CD14-positive monocyte (primary cell): ENCODE measurements at regions not wholly inside any gene's neighbourhood (a gene's known extent, or its start where the extent isn't known, plus 50 kb on each side); places are given as distances from the start of the nearest gene placed in this dataset.

Source experiments
- DNase-seq, 3 donors: peaks; one replicate each; pipeline ENCODE4 v3.0.0-alpha.2; 2011 to 2022
- H2AFZ ChIP-seq: 2 replicates; pipeline ENCODE4 v1.6.0; 2012; ENCODE audit warnings: mild to moderate bottlenecking, low read depth, low read length, inconsistent platforms; ENCODE audit not compliant: insufficient read depth, poor library complexity, severe bottlenecking
- H3K27ac ChIP-seq, 2 donors: 1 replicate in 1 of 2; 2 replicates in 1 of 2; pipeline ENCODE4 v1.5.1; 2012 to 2013; ENCODE audit warnings: low read length in 2 of 2, control low read depth in 1 of 2, inconsistent platforms in 1 of 2, low read depth in 1 of 2, mild to moderate bottlenecking in 1 of 2
- H3K27me3 ChIP-seq, 2 donors: one replicate each; pipeline versions ENCODE4 v1.6.0 to v1.6.1; 2011 to 2013; ENCODE audit warnings: low read length in 2 of 2; ENCODE audit not compliant: control insufficient read depth in 2 of 2, insufficient read depth in 2 of 2
- H3K36me3 ChIP-seq, 2 donors: replicated peaks in 1 of 2; 1 replicate in 1 of 2; 2 replicates in 1 of 2; pipeline versions ENCODE4 v1.5.1 to v1.6.1; 2012 to 2013; ENCODE audit warnings: low read length in 2 of 2, control low read depth in 1 of 2, inconsistent platforms in 1 of 2, mild to moderate bottlenecking in 1 of 2; ENCODE audit not compliant: insufficient read depth in 2 of 2, control insufficient read depth in 1 of 2
- H3K4me1 ChIP-seq, 2 donors: 1 replicate in 1 of 2; 2 replicates in 1 of 2; pipeline versions ENCODE4 v1.5.1 to v1.6.1; 2012 to 2013; ENCODE audit warnings: low read length in 2 of 2, control low read depth in 1 of 2, inconsistent platforms in 1 of 2, mild to moderate bottlenecking in 1 of 2, moderate library complexity in 1 of 2; ENCODE audit not compliant: insufficient read depth in 2 of 2, control insufficient read depth in 1 of 2
- H3K4me2 ChIP-seq: replicated peaks from 2 replicates; pipeline ENCODE3; 2012; ENCODE audit warnings: low read length, moderate library complexity, mild to moderate bottlenecking; ENCODE audit not compliant: poor library complexity, severe bottlenecking; ENCODE audit errors: extremely low read depth
- H3K4me3 ChIP-seq, 3 experiments: fragments of 200-600 bp in 1 of 3; sonication (generic) in 1 of 3; replicated peaks in 1 of 3; 1 replicate in 2 of 3; 2 replicates in 1 of 3; pipeline ENCODE4 v1.5.1; 2011 to 2013; ENCODE audit warnings: low read length in 3 of 3, mild to moderate bottlenecking in 3 of 3, control low read depth in 2 of 3, low read depth in 2 of 3, inconsistent platforms in 1 of 3, moderate library complexity in 1 of 3
- H3K79me2 ChIP-seq: 2 replicates; pipeline ENCODE4 v1.6.0; 2012; ENCODE audit warnings: mild to moderate bottlenecking, control low read depth, inconsistent platforms, low read length, moderate library complexity; ENCODE audit not compliant: insufficient read depth
- H3K9ac ChIP-seq: 2 replicates; pipeline ENCODE4 v1.6.0; 2017; ENCODE audit warnings: low read length, mild to moderate bottlenecking; ENCODE audit not compliant: insufficient read depth, poor library complexity, severe bottlenecking
- H3K9me3 ChIP-seq, 2 donors: replicated peaks in 1 of 2; 1 replicate in 1 of 2; 2 replicates in 1 of 2; pipeline versions ENCODE4 v1.5.1 to v1.6.1; 2012 to 2013; ENCODE audit warnings: low read length in 2 of 2, control low read depth in 1 of 2; ENCODE audit not compliant: control insufficient read depth in 1 of 2, insufficient read depth in 1 of 2
- H4K20me1 ChIP-seq: 2 replicates; pipeline ENCODE4 v1.6.0; 2012; ENCODE audit warnings: mild to moderate bottlenecking, low read length, control low read depth, moderate library complexity; ENCODE audit not compliant: insufficient read depth
- H3K27ac Mint-ChIP-seq, 7 donors: one replicate each; pipeline ENCODE4 v1.8.0; 2020; ENCODE audit warnings: mild to moderate bottlenecking in 7 of 7, mixed read lengths in 7 of 7, moderate library complexity in 6 of 7, inconsistent platforms in 2 of 7
- H3K27me3 Mint-ChIP-seq, 3 donors: one replicate each; pipeline ENCODE4 v1.8.0; 2021 to 2022; ENCODE audit warnings: low read depth in 3 of 3, mild to moderate bottlenecking in 3 of 3, mixed read lengths in 3 of 3, moderate library complexity in 3 of 3, inconsistent platforms in 1 of 3
- H3K36me3 Mint-ChIP-seq, 2 donors: one replicate each; pipeline ENCODE4 v1.8.0; 2020; ENCODE audit warnings: mixed read lengths in 2 of 2, inconsistent platforms in 1 of 2, mild to moderate bottlenecking in 1 of 2
- H3K4me1 Mint-ChIP-seq: one replicate; pipeline ENCODE4 v1.8.0; 2020; ENCODE audit warnings: mild to moderate bottlenecking, mixed read lengths
- H3K4me3 Mint-ChIP-seq, 2 donors: one replicate each; pipeline ENCODE4 v1.8.0; 2020; ENCODE audit warnings: mild to moderate bottlenecking in 2 of 2, mixed read lengths in 2 of 2, moderate library complexity in 1 of 2
- H3K9me3 Mint-ChIP-seq, 7 donors: one replicate each; pipeline ENCODE4 v1.8.0; 2020 to 2022; ENCODE audit warnings: mixed read lengths in 7 of 7, mild to moderate bottlenecking in 6 of 7, moderate library complexity in 6 of 7, inconsistent platforms in 2 of 7
- CTCF ChIP-seq: fragments of 200-600 bp; IDR thresholded peaks from one replicate; pipeline ENCODE4 v1.8.0; 2022; ENCODE audit warnings: antibody characterized with exemption, mild to moderate bottlenecking
- WGBS: methylation state at CpG from one replicate; pipeline ENCODE4 v1.1.5; 2013; ENCODE audit warnings: missing lambda C conversion rate; ENCODE audit not compliant: insufficient coverage; 5-methylcytosine and 5-hydroxymethylcytosine counted together
- intact Hi-C, 2 donors: fragments of 100-400 bp; cut with micrococcal nuclease; formaldehyde crosslinking; loops; one replicate each; pipeline versions ENCODE4 v1.15.0 to v1.15.1; 2023

DNA sequence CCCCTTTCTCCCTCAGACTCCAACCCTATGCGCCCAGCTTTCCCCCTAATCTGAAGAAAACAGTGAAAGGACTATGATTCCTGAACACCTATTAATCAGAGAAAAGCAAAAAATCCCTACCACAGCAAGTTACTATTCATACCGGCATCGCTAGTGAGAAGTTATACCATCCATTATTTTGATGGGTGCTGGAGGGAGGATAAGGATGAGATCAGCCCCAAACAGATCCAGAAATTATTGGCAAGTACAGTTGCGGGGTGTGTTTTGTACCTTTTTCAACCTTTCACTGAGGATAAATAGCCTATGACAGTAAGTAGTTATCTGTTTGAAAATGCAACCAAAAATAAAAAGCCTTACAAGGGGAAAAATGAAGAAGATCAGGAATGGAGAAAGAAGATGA is 59.9 kb upstream of the ADAMTS9 start:
- H3K27me3 Mint-ChIP-seq = no peaks in the 10 kb centered on the region
- no peaks in the 10 kb centered on the region for H3K4me1 Mint-ChIP-seq
- no peaks in the 10 kb centered on the region for H3K27me3 ChIP-seq
- no peak overlapping the region for H3K4me3 ChIP-seq
- H3K4me2 ChIP-seq = no peak overlapping the region
- no peak for DNase-seq
- no peaks in the 10 kb centered on the region for H3K36me3 Mint-ChIP-seq
- H3K27ac Mint-ChIP-seq = no peak overlapping the region
- H3K9me3 ChIP-seq = peaks cover 0 to 4% of the 10 kb centered on the region in 2 donors
- intact Hi-C loops = no loop called here
- H3K9ac ChIP-seq = no peak overlapping the region
- no peaks in the 10 kb centered on the region for H3K79me2 ChIP-seq
- no peak for TF ChIP-seq CTCF
- H3K36me3 ChIP-seq = no peaks in the 10 kb centered on the region
- no peaks in the 10 kb centered on the region for H3K4me1 ChIP-seq
- WGBS = no CpG with 5 or more reads among the region's 4 CpGs
- no peak overlapping the region for H3K4me3 Mint-ChIP-seq
- no peaks in the 10 kb centered on the region for H4K20me1 ChIP-seq
- peaks cover 1 to 13% (median 4%) of the 10 kb centered on the region in 7 donors for H3K9me3 Mint-ChIP-seq
- H3K27ac ChIP-seq = no peak overlapping the region
- H2AFZ ChIP-seq = no peak overlapping the region

- Histone ChIP-seq H3K4me2 (no peak overlapping the region), H3K4me3 (no peak overlapping the region), H3K27me3 (no peaks in the 10 kb centered on the region), H3K9ac (no peak overlapping the region), H2AFZ (no peak overlapping the region), H3K79me2 (no peaks in the 10 kb centered on the region), H4K20me1 (no peaks in the 10 kb centered on the region), H3K4me1 (no peaks in the 10 kb centered on the region), H3K36me3 (no peaks in the 10 kb centered on the region), H3K27ac (no peak overlapping the region), H3K9me3 (peaks cover 0 to 9% of the 10 kb centered on the region in 2 donors)
- H3K4me1 Mint-ChIP-seq = no peaks in the 10 kb centered on the region
- H3K9me3 Mint-ChIP-seq = peaks cover 0 to 17% (median 5%) of the 10 kb centered on the region in 7 donors
- H3K4me3 Mint-ChIP-seq = no peak overlapping the region
- intact Hi-C loops = no loop called here
- DNase-seq = no peak
- no peak overlapping the region for H3K27ac Mint-ChIP-seq
- TF ChIP-seq CTCF = no peak
- H3K36me3 Mint-ChIP-seq = no peaks in the 10 kb centered on the region
- no peaks in the 10 kb centered on the region for H3K27me3 Mint-ChIP-seq
- no CpG with 5 or more reads among the region's 4 CpGs for WGBS
Measured at GRCh38 chr3:64743887-64744243, 56.1 kb upstream of the ADAMTS9 start.
